ENCODE measurements at regions not wholly inside any gene's neighbourhood (a gene's known extent, or its start where the extent isn't known, plus 50 kb on each side); places are given as distances from the start of the nearest gene placed in this dataset.

DNA sequence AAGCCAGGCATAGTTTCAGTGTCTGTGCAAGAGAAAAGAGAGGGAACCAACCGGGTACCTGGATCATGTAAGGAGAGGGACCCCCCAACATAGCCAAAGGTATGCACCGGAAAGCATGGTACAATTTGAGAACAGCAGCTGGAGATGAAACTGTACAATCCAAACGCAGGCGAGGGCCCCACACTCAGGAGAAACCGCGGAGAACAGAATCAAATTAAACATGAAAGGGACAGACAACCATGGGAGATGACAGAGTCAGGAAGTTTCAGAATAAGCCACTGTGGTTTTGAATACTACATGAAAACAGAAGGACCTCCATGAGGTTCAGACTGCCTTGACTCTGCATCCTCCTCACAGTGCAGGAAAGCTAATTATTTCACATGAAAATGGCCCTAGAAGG lies 62.9 kb upstream of the SPATA13 start:
- ChIA-PET CTCF (interaction anchor here (0.9 to 1.4 kb wide), 2 partner anchors 25 to 45 kb away, joined by 3 to 4 read pairs; no protein-coding TSS in a partner anchor), POLR2A (interaction anchor here (0.6 to 2.7 kb wide), 4 partner anchors 13 to 157 kb away, joined by 3 to 11 read pairs (median 4); partner anchors contain the start of gene SPATA13)

DNA sequence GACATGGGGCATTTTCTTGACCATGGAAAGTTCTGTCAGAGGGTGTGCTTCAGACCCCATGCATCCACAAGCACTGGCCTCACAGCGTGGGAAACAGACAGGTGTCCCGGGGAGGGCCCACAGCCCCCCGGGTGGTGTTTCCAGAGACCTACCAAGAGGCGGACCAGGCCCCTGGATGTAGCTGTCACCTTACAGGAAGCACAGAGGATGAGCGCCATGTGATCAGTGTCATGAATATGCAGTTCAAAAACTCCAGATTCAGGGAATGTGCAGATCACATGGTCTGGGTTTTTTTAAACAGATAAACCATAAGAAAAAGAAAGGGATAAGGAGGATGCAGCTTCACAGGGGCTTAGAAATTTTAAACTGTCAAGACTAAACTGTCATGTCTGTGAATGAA lies 61.0 kb upstream of the SPATA13 start:
- ChIA-PET POLR2A (interaction anchor here (0.8 to 2.7 kb wide), 2 partner anchors 61 to 75 kb away, joined by 3 to 11 read pairs; partner anchors contain the start of gene SPATA13), CTCF (no interaction called here)

DNA sequence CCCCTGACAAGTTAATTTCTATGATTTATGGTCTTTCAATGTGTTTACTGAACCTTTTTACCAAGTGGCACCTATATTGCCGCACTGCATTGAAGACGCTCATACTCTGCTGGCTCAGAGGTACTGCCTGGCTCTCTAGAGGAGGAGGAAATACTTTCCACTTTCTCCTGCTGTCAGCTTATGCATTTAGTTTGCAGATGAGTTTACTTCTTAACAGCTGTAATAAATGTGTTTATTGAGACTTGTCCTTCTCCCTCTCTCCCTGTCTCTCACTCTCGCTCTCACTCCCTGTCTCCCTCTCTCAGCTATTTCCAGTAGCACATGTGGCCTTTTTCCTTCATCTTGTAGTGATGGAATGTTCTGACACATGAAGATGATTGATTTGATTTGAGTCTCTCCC lies 60.3 kb upstream of the SPATA13 start:
- ChIA-PET CTCF (no interaction called here), POLR2A (interaction anchor here (0.8 kb wide), 1 partner anchor 74 kb away, joined by 3 read pairs; no protein-coding TSS in a partner anchor)

DNA sequence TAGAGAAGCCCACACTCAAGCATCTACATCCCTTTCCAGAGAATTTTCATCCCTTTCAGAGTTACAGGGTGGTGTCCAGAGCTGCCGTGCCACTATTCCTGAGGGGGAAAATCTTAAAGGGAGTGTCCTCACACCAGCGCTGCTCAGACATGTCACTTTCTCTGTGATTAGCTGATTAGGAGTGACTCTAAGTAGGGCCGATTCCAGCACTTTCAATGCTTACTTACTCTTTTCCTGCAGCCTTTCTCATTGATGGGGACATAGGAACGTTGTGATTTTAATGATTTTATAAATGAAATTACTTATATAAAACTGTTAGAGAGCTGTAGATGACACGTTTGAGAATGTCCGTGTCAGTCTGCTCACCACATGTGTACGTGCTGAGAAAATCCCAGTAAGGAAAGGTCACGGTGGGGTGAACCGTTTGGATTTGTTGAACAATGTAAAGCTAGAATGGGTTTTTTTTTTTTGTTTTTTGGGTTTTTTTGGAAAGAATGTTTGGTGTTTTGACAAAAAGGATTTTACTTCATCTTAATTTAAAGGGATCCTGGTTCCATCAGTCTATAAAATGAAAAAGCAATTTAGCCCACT lies 56.6 kb upstream of the SPATA13 start:
- CTCF ChIA-PET, result interaction anchor here (0.7 to 1.3 kb wide), 2 partner anchors 11 to 59 kb away, joined by 3 read pairs; no protein-coding TSS in a partner anchor
- POLR2A ChIA-PET, result no interaction called here

DNA sequence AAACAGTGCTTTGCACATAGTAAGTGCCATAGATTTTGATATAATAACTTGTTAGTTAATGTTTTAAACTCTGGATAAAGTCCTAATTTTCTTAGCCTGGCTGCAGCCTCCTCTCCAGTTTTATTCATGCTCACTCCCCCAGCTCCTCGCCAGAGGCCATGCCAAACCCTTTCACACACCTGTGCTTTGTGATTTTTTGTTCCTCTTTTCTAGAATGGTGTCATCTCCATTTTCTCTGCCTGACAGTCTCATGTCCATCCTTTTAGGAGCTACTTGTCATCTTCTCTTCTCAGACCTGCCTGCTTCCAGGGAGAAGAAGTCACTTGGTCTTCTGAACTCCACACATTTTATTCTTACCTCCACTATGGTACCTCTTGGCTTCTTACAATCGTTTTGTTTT lies 55.8 kb upstream of the SPATA13 start:
- CTCF ChIA-PET, result interaction anchor here (0.7 to 1.3 kb wide), 2 partner anchors 10 to 58 kb away, joined by 3 read pairs; no protein-coding TSS in a partner anchor
- POLR2A ChIA-PET, result no interaction called here

DNA sequence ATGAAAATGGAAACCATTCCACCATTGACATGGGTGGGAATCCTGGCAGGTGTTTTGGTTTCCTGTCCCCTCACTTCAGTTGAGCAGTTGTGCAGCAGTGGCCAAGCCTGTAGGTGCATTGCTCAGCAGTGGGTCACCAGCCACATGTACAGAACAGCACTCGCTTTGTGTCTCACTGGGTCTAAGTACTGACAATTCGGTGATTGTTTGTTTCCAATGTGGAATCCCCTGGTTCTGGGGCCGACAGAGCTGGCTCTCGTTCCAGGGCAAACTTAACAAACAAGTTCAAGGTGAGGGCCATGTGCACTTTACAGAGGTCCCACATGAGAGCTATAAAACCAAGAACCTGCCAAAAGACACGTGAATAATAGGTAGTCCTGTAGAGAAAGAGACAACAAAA lies 54.1 kb upstream of the SPATA13 start:
- ChIA-PET POLR2A (no interaction called here), CTCF (no interaction called here)

DNA sequence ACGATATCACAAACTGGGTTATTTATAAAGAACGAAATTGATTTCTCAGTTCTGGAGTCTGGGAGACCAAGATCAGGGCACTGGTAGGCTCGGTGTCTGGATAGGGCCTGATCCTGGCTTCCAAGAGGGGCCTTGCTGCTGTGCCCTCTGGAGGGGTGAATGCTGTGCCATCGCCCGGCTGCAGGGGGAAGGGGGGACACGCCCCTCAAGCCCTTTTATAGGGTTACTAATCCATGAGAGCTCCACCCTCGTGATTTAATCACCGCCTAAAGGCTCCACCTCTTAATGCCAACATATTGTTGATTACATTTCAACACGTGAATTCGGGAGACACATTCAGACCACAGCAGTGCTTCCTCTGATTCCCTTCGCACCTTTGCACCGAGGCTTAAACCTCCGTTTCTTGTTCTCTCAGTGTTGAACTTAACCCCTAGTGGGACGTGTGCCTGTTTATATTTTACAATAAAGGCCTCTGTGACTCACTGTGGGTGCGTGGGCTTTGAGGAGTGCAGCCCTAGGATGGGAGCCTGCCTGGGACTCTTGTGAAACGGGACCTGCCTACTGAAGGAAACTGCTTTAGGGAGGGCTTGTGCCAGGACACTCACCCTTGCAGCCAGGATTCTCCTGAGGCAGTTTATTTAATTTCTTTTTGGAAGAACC lies 52.4 kb upstream of the SPATA13 start:
- ChIA-PET POLR2A (no interaction called here), CTCF (no interaction called here)

DNA sequence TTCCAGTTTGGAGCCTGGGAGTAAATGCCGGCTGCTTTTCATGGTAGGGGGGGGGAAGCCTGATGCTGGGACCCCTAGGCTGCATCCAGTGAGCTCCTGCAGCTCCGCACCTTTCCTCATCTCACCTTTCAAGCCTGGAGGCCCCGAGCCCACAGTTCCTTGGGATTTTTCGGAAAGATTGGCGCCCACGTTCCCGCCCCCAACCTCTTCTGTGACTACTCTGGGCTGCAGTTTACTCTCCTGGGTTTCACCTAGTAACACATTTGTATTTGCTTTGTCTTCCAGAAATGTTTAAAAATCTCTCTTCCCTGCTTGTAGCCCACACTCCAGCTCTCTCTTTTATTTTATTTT lies 51.9 kb upstream of the SPATA13 start:
- ChIA-PET POLR2A (no interaction called here), CTCF (no interaction called here)

DNA sequence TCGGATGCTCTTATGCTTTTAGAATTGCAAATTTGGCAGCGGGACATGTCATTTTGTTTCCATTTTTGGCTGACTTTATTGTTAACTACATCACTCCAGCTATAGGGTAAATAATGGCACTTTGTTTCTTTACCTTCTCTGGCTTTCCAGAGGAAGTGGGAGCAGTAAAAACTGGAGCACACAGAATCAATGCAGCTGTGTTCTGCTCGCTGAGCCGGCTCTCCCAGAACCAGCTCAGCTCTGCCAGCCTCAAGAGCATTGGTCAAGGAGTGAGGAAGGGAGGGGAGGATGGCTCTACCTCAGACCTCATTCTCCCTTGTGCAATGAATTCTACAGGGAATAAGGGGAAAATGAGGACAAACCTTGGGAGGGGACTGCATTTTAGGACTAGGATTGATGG lies 50.5 kb upstream of the SPATA13 start:
- ChIA-PET CTCF (no interaction called here), POLR2A (no interaction called here)

Measured in activated CD8-positive, alpha-beta memory T cell treated with anti-CD3 and anti-CD28 coated beads for 36 hours (primary cell).